ENCODE measurements at regions not wholly inside any gene's neighbourhood (a gene's known extent, or its start where the extent isn't known, plus 50 kb on each side); places are given as distances from the start of the nearest gene placed in this dataset.

DNA sequence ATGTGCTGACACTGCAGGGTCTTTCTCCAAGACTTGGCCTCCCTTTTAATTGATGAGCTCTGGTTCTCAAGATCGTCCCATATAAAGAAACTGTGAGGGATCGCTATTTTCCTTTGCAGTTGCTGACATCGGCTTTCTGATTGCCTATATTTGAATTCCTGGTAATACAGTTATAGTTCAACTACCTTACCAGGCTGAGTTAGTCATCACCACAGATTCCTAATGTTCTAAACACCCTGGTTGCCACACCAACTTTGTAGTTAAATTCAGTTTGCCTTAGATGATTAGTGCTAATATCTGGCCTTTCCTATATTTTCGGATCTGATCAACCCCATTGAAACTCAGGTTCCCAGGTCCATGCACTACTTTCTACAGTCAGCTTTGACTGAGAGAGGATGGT, 125.0 kb downstream of the GMNC start:
- Histone ChIP-seq H3K4me3 (ENCODE audit: low read depth, low read length, poor library complexity, severe bottlenecking) (no peak overlapping the region), H3K9me2 (ENCODE audit: insufficient read depth, low read length) (no peaks in the 10 kb centered on the region), H4K20me1 (ENCODE audit: insufficient read depth, low read length) (no peaks in the 10 kb centered on the region), H3K27ac (ENCODE audit: low read depth, low read length, poor library complexity, severe bottlenecking) (no peak overlapping the region), H3K4me2 (ENCODE audit: low read length) (no peak overlapping the region), H2AFZ (ENCODE audit: low read length) (no peak overlapping the region), H3K36me3 (ENCODE audit: insufficient read depth, low read length) (no peaks in the 10 kb centered on the region), H3K4me1 (ENCODE audit: insufficient read depth, low read length, poor library complexity, severe bottlenecking) (no peaks in the 10 kb centered on the region), H3K79me2 (ENCODE audit: insufficient read depth, low read depth, low read length) (no peaks in the 10 kb centered on the region), H3K9me3 (ENCODE audit: low read length) (no peaks in the 10 kb centered on the region)
- intact Hi-C loops (cut with micrococcal nuclease; ENCODE audit: unreplicated experiment): no loop called here
- DNase-seq (ENCODE audit: low spot score): no peak
- ChIA-PET POLR2A (interaction anchor here (0.6 kb wide), 1 partner anchor 1073 kb away, joined by 3 read pairs; no protein-coding TSS in a partner anchor), CTCF (ENCODE audit: unreplicated experiment) (no interaction called here)
- no TSS peak for BruUV-seq (replicated peaks)
- TF ChIP-seq CTCF (conservative IDR thresholded peaks at IDR 0.05; ENCODE audit: low read length): no peak
- TF ChIP-seq EZH2phosphoT487 (IDR thresholded peaks at IDR 0.05; ENCODE audit: borderline replicate concordance, low read depth, low read length): no peak

GRCh38 chr3:190734490-190734889, 128.0 kb downstream of the GMNC start:
- no TSS peak for BruUV-seq (replicated peaks)

More at GRCh38 chr3:190734490-190734889, 128.0 kb downstream of the GMNC start:
- Histone ChIP-seq H3K4me2 (ENCODE audit: low read length) (no peak overlapping the region), H4K20me1 (ENCODE audit: insufficient read depth, low read length) (no peaks in the 10 kb centered on the region), H3K9me2 (ENCODE audit: insufficient read depth, low read length) (no peaks in the 10 kb centered on the region), H3K4me1 (ENCODE audit: insufficient read depth, low read length, poor library complexity, severe bottlenecking) (no peaks in the 10 kb centered on the region), H3K4me3 (ENCODE audit: low read depth, low read length, poor library complexity, severe bottlenecking) (no peak overlapping the region), H3K27ac (ENCODE audit: low read depth, low read length, poor library complexity, severe bottlenecking) (no peak overlapping the region), H3K79me2 (ENCODE audit: insufficient read depth, low read depth, low read length) (no peaks in the 10 kb centered on the region), H2AFZ (ENCODE audit: low read length) (no peak overlapping the region), H3K36me3 (ENCODE audit: insufficient read depth, low read length) (no peaks in the 10 kb centered on the region), H3K9me3 (ENCODE audit: low read length) (no peaks in the 10 kb centered on the region)
- CTCF ChIA-PET (ENCODE audit: unreplicated experiment): no interaction called here
- POLR2A ChIA-PET: interaction anchor here (0.6 to 1.3 kb wide), 5 partner anchors 11 to 1066 kb away, joined by 3 to 5 read pairs (median 3); no protein-coding TSS in a partner anchor
- DNase-seq (ENCODE audit: low spot score): no peak
- intact Hi-C loops (cut with micrococcal nuclease; ENCODE audit: unreplicated experiment): no loop called here
- TF ChIP-seq EZH2phosphoT487 (IDR thresholded peaks at IDR 0.05; ENCODE audit: borderline replicate concordance, low read depth, low read length) (no peak), CTCF (conservative IDR thresholded peaks at IDR 0.05; ENCODE audit: low read length) (no peak)

Measured in OCI-LY7 (cell line).